ENCODE measurements at regions not wholly inside any gene's neighbourhood (a gene's known extent, or its start where the extent isn't known, plus 50 kb on each side); places are given as distances from the start of the nearest gene placed in this dataset.

GRCh38 chr13:39928261-39928660, 272.8 kb downstream of the COG6 start:
- Histone ChIP-seq H2AFZ (ENCODE audit: low read length) (no peak overlapping the region), H3K9ac (ENCODE audit: insufficient read depth, low read length) (no peak overlapping the region), H3K36me3 (ENCODE audit: control insufficient read depth, insufficient read depth, low read length) (no peaks in the 10 kb centered on the region), H3K4me3 (replicated peaks in 1 of 4; ENCODE audit: control extremely low read depth in 1 of 4, insufficient read depth in 1 of 4, low read depth in 3 of 4, low read length in 4 of 4) (no peak overlapping the region), H3K27ac (ENCODE audit: insufficient read depth, low read length) (no peak overlapping the region), H3K27me3 (ENCODE audit: control insufficient read depth, insufficient read depth, low read length) (no peaks in the 10 kb centered on the region), H4K20me1 (ENCODE audit: control insufficient read depth, extremely low read depth, insufficient read depth, low read length) (no peaks in the 10 kb centered on the region), H3K4me2 (ENCODE audit: extremely low read depth, insufficient read depth, low read length) (no peak overlapping the region), H3K9me3 (ENCODE audit: control insufficient read depth, insufficient read depth, low read depth, low read length) (no peaks in the 10 kb centered on the region), H3K79me2 (ENCODE audit: control insufficient read depth, insufficient read depth, low read length) (no peaks in the 10 kb centered on the region), H3K4me1 (ENCODE audit: control insufficient read depth, extremely low read depth, insufficient read depth, low read length) (no peaks in the 10 kb centered on the region)
- no peak for TF ChIP-seq EZH2 (IDR thresholded peaks at IDR 0.05; ENCODE audit: low read length, missing control alignments)
- no peak for TF ChIP-seq CTCF (conservative IDR thresholded peaks at IDR 0.05 in 1 of 2, IDR thresholded peaks at IDR 0.05 in 1 of 2; ENCODE audit: low read depth in 1 of 2, low read length in 2 of 2)
- DNase-seq (ENCODE audit: low read depth in 2 of 2), result no peak

GRCh38 chr13:39929583-39929982, 274.1 kb downstream of the COG6 start:
- TF ChIP-seq EZH2 (IDR thresholded peaks at IDR 0.05; ENCODE audit: low read length, missing control alignments), result no peak
- no peak for TF ChIP-seq CTCF (conservative IDR thresholded peaks at IDR 0.05 in 1 of 2, IDR thresholded peaks at IDR 0.05 in 1 of 2; ENCODE audit: low read depth in 1 of 2, low read length in 2 of 2)
- no peaks in the 10 kb centered on the region for H4K20me1 ChIP-seq (ENCODE audit: control insufficient read depth, extremely low read depth, insufficient read depth, low read length)
- H3K9me3 ChIP-seq (ENCODE audit: control insufficient read depth, insufficient read depth, low read depth, low read length), result no peaks in the 10 kb centered on the region
- H3K9ac ChIP-seq (ENCODE audit: insufficient read depth, low read length), result no peak overlapping the region
- H3K4me2 ChIP-seq (ENCODE audit: extremely low read depth, insufficient read depth, low read length), result no peak overlapping the region
- no peak for DNase-seq (ENCODE audit: low read depth in 2 of 2)
- H3K27me3 ChIP-seq (ENCODE audit: control insufficient read depth, insufficient read depth, low read length), result no peaks in the 10 kb centered on the region
- H3K36me3 ChIP-seq (ENCODE audit: control insufficient read depth, insufficient read depth, low read length), result no peaks in the 10 kb centered on the region
- H3K27ac ChIP-seq (ENCODE audit: insufficient read depth, low read length), result no peak overlapping the region
- H3K4me1 ChIP-seq (ENCODE audit: control insufficient read depth, extremely low read depth, insufficient read depth, low read length), result no peaks in the 10 kb centered on the region
- H2AFZ ChIP-seq (ENCODE audit: low read length), result no peak overlapping the region
- H3K4me3 ChIP-seq (replicated peaks in 1 of 4; ENCODE audit: control extremely low read depth in 1 of 4, insufficient read depth in 1 of 4, low read depth in 3 of 4, low read length in 4 of 4), result no peak overlapping the region
- no peaks in the 10 kb centered on the region for H3K79me2 ChIP-seq (ENCODE audit: control insufficient read depth, insufficient read depth, low read length)

DNA sequence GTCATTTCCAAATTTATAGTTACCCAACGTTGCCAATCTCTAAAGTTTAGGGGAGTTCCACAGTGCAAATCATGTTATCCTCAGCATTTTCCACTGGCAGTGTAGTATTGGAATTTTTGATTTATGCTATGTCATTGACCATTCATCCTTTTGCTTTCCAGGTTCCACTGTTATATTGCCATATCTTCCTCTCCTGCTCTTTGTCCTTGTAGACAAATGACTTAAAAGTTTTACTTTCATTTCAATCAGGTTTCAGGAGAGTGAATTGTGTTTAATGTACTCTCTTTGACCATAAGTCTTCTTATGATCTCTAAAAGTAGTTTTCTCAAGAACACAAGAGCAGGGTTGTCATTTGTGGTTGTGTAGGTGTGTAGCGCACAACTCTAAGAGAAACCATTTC, 274.6 kb downstream of the COG6 start:
- no peaks in the 10 kb centered on the region for H3K27me3 ChIP-seq (ENCODE audit: control insufficient read depth, insufficient read depth, low read length)
- no peak overlapping the region for H2AFZ ChIP-seq (ENCODE audit: low read length)

More for the DNA sequence above, 274.6 kb downstream of the COG6 start:
- Histone ChIP-seq H3K4me1 (ENCODE audit: control insufficient read depth, extremely low read depth, insufficient read depth, low read length) (no peaks in the 10 kb centered on the region), H3K4me3 (replicated peaks in 1 of 4; ENCODE audit: control extremely low read depth in 1 of 4, insufficient read depth in 1 of 4, low read depth in 3 of 4, low read length in 4 of 4) (no peak overlapping the region), H3K4me2 (ENCODE audit: extremely low read depth, insufficient read depth, low read length) (no peak overlapping the region), H3K27ac (ENCODE audit: insufficient read depth, low read length) (no peak overlapping the region), H3K9me3 (ENCODE audit: control insufficient read depth, insufficient read depth, low read depth, low read length) (no peaks in the 10 kb centered on the region), H3K79me2 (ENCODE audit: control insufficient read depth, insufficient read depth, low read length) (no peaks in the 10 kb centered on the region), H3K9ac (ENCODE audit: insufficient read depth, low read length) (no peak overlapping the region), H3K36me3 (ENCODE audit: control insufficient read depth, insufficient read depth, low read length) (no peaks in the 10 kb centered on the region), H4K20me1 (ENCODE audit: control insufficient read depth, extremely low read depth, insufficient read depth, low read length) (no peaks in the 10 kb centered on the region)
- no peak for DNase-seq (ENCODE audit: low read depth in 2 of 2)
- TF ChIP-seq EZH2 (IDR thresholded peaks at IDR 0.05; ENCODE audit: low read length, missing control alignments) (no peak), CTCF (conservative IDR thresholded peaks at IDR 0.05 in 1 of 2, IDR thresholded peaks at IDR 0.05 in 1 of 2; ENCODE audit: low read depth in 1 of 2, low read length in 2 of 2) (no peak)

Data from fibroblast of lung (primary cell).